H9 (cell line): ENCODE measurements at regions not wholly inside any gene's neighbourhood (a gene's known extent, or its start where the extent isn't known, plus 50 kb on each side); places are given as distances from the start of the nearest gene placed in this dataset.

ENCODE experiments used
- DNase-seq: peaks from one replicate; pipeline ENCODE4 v3.0.0-alpha.2; 2017
- H2AFZ ChIP-seq: one replicate; pipeline ENCODE4 v1.6.1; 2013; ENCODE audit warnings: mild to moderate bottlenecking, low read length, control low read depth, moderate library complexity
- H2AK5ac ChIP-seq: 2 replicates; pipeline ENCODE4 v1.6.1; 2013; ENCODE audit warnings: low read length, control low read depth, mixed read lengths; ENCODE audit not compliant: insufficient read length
- H2BK120ac ChIP-seq: one replicate; pipeline ENCODE4 v1.6.1; 2013; ENCODE audit warnings: low read depth, mild to moderate bottlenecking, low read length, control low read depth, inconsistent platforms; ENCODE audit not compliant: poor library complexity, severe bottlenecking
- H2BK12ac ChIP-seq: 2 replicates; pipeline ENCODE4 v1.6.1; 2013; ENCODE audit warnings: low read length, control low read depth, mixed read lengths, low read depth; ENCODE audit not compliant: insufficient read length
- H2BK15ac ChIP-seq: 2 replicates; pipeline ENCODE4 v1.6.1; 2013; ENCODE audit warnings: low read depth, low read length, control low read depth
- H2BK20ac ChIP-seq: one replicate; pipeline ENCODE4 v1.6.1; 2013; ENCODE audit warnings: low read depth, mild to moderate bottlenecking, low read length, control low read depth, inconsistent platforms; ENCODE audit not compliant: poor library complexity, severe bottlenecking
- H2BK5ac ChIP-seq: 2 replicates; pipeline ENCODE4 v1.6.1; 2013; ENCODE audit warnings: low read length, control low read depth, mixed read lengths; ENCODE audit not compliant: insufficient read length
- H3K14ac ChIP-seq: 2 replicates; pipeline ENCODE4 v1.6.1; 2013; ENCODE audit warnings: low read length, control low read depth; ENCODE audit not compliant: insufficient read depth
- H3K18ac ChIP-seq: 2 replicates; pipeline ENCODE4 v1.6.1; 2013; ENCODE audit warnings: low read depth, mild to moderate bottlenecking, mixed read lengths, low read length, control low read depth; ENCODE audit not compliant: insufficient read length
- H3K23ac ChIP-seq: 2 replicates; pipeline ENCODE4 v1.6.1; 2013; ENCODE audit warnings: low read length, control low read depth, mixed read lengths, low read depth; ENCODE audit not compliant: insufficient read length
- H3K23me2 ChIP-seq: 2 replicates; pipeline ENCODE4 v1.6.1; 2013; ENCODE audit warnings: low read depth, mild to moderate bottlenecking, mixed read lengths, low read length, control low read depth; ENCODE audit not compliant: insufficient read length, poor library complexity, severe bottlenecking
- H3K27ac ChIP-seq: 2 replicates; pipeline ENCODE4 v1.5.1; 2013; ENCODE audit warnings: low read length, control low read depth, mixed read lengths, low read depth; ENCODE audit not compliant: insufficient read length
- H3K27me3 ChIP-seq: 2 replicates; pipeline ENCODE4 v1.6.1; 2013; ENCODE audit warnings: low read length, control low read depth, inconsistent platforms; ENCODE audit not compliant: insufficient read depth
- H3K4ac ChIP-seq: 2 replicates; pipeline ENCODE4 v1.6.1; 2013; ENCODE audit warnings: low read depth, mild to moderate bottlenecking, control low read depth, inconsistent platforms, low read length, moderate library complexity
- H3K4me1 ChIP-seq: 2 replicates; pipeline ENCODE4 v1.6.1; 2013; ENCODE audit warnings: low read length, control low read depth, inconsistent platforms; ENCODE audit not compliant: insufficient read depth
- H3K4me2 ChIP-seq: 2 replicates; pipeline ENCODE4 v1.6.1; 2013; ENCODE audit warnings: low read length, control low read depth, mixed read lengths; ENCODE audit not compliant: insufficient read length, insufficient read depth
- H3K56ac ChIP-seq: 2 replicates; pipeline ENCODE4 v1.6.1; 2013; ENCODE audit warnings: low read depth, mild to moderate bottlenecking, mixed read lengths, low read length, control low read depth; ENCODE audit not compliant: insufficient read length
- H3K79me1 ChIP-seq: 2 replicates; pipeline ENCODE4 v1.6.1; 2013; ENCODE audit warnings: low read depth, mild to moderate bottlenecking, moderate library complexity, low read length, control low read depth, inconsistent platforms; ENCODE audit not compliant: insufficient read depth, poor library complexity, severe bottlenecking
- H3K79me2 ChIP-seq: 2 replicates; pipeline ENCODE4 v1.6.1; 2013; ENCODE audit warnings: low read length, control low read depth, inconsistent platforms; ENCODE audit not compliant: insufficient read depth
- H3K9ac ChIP-seq: 2 replicates; pipeline ENCODE4 v1.6.1; 2013; ENCODE audit warnings: low read length, control low read depth, mixed read lengths; ENCODE audit not compliant: insufficient read length; ENCODE audit errors: extremely low read depth
- H3K9me3 ChIP-seq: one replicate; pipeline ENCODE4 v1.6.1; 2013; ENCODE audit warnings: low read depth, low read length, inconsistent platforms; ENCODE audit not compliant: control insufficient read depth
- H3T11ph ChIP-seq: one replicate; pipeline ENCODE4 v1.6.1; 2013; ENCODE audit warnings: mild to moderate bottlenecking, low read length, control low read depth, inconsistent platforms
- H4K20me1 ChIP-seq: one replicate; pipeline ENCODE4 v1.6.1; 2013; ENCODE audit not compliant: control insufficient read depth, insufficient read length, insufficient read depth
- H4K5ac ChIP-seq: 2 replicates; pipeline ENCODE4 v1.6.1; 2013; ENCODE audit warnings: low read depth, mild to moderate bottlenecking, mixed read lengths, low read length, control low read depth; ENCODE audit not compliant: insufficient read length
- H4K8ac ChIP-seq: replicated peaks from 2 replicates; pipeline ENCODE4 v1.6.1; 2013; ENCODE audit warnings: low read length, control low read depth, mixed read lengths, low read depth; ENCODE audit not compliant: insufficient read length
- H4K91ac ChIP-seq: 2 replicates; pipeline ENCODE4 v1.6.1; 2013; ENCODE audit warnings: low read depth, mild to moderate bottlenecking, moderate library complexity, mixed read lengths, low read length, control low read depth; ENCODE audit not compliant: insufficient read length
- H3K27ac Mint-ChIP-seq, 3 experiments: 2 replicates in 2 of 3; 3 replicates in 1 of 3; pipeline ENCODE4 v1.8.0; 2020 to 2021; ENCODE audit warnings: mixed read lengths in 3 of 3, mild to moderate bottlenecking in 1 of 3, moderate library complexity in 1 of 3
- H3K27me3 Mint-ChIP-seq: 2 replicates; pipeline ENCODE4 v1.8.0; 2021; ENCODE audit warnings: low read depth, mild to moderate bottlenecking, moderate library complexity, mixed read lengths
- H3K36me3 Mint-ChIP-seq, 3 experiments: 2 replicates in 2 of 3; 3 replicates in 1 of 3; pipeline ENCODE4 v1.8.0; 2020 to 2021; ENCODE audit warnings: low read depth in 3 of 3, mixed read lengths in 3 of 3; ENCODE audit not compliant: insufficient read depth in 1 of 3
- H3K4me1 Mint-ChIP-seq, 2 experiments: 2 replicates each; pipeline ENCODE4 v1.8.0; 2020; ENCODE audit warnings: mixed read lengths in 2 of 2
- H3K4me3 Mint-ChIP-seq, 2 experiments: 2 replicates in 1 of 2; 3 replicates in 1 of 2; pipeline ENCODE4 v1.8.0; 2020 to 2021; ENCODE audit warnings: mild to moderate bottlenecking in 2 of 2, mixed read lengths in 2 of 2, moderate library complexity in 1 of 2
- H3K9me3 Mint-ChIP-seq, 2 experiments: 2 replicates in 1 of 2; 3 replicates in 1 of 2; pipeline ENCODE4 v1.8.0; 2020; ENCODE audit warnings: mild to moderate bottlenecking in 2 of 2, mixed read lengths in 2 of 2, moderate library complexity in 1 of 2
- CTCF ChIP-seq: fragments of 200-600 bp; sonication (generic); conservative IDR thresholded peaks from 3 replicates; pipeline ENCODE4 v1.8.0; 2021; ENCODE audit warnings: antibody characterized with exemption, mild to moderate bottlenecking
- WGBS: extraction: QIAGEN DNeasy Blood & Tissue Kit; methylation state at CpG from one replicate; pipeline ENCODE4 v1.1.7; 2013; ENCODE audit warnings: missing lambda C conversion rate, low lambda C conversion rate, mixed read lengths; ENCODE audit not compliant: insufficient read length; ENCODE audit errors: extremely low coverage; 5-methylcytosine and 5-hydroxymethylcytosine counted together

- TF ChIP-seq CTCF: no peak
- no peak overlapping the region for H3K14ac ChIP-seq
- no peak overlapping the region for H2BK20ac ChIP-seq
- no peak overlapping the region for H2AFZ ChIP-seq
- H4K91ac ChIP-seq: no peak overlapping the region
- no peaks in the 10 kb centered on the region for H3K79me1 ChIP-seq
- H3K27me3 ChIP-seq: no peaks in the 10 kb centered on the region
- no peak overlapping the region for H3K23ac ChIP-seq
- no peaks in the 10 kb centered on the region for H3K4me1 Mint-ChIP-seq
- no peak overlapping the region for H3T11ph ChIP-seq
- H4K8ac ChIP-seq: no peak overlapping the region
- H3K27me3 Mint-ChIP-seq: no peaks in the 10 kb centered on the region
- no peak overlapping the region for H3K18ac ChIP-seq
- no peak overlapping the region for H2BK5ac ChIP-seq
- H3K27ac Mint-ChIP-seq: no peak overlapping the region
- no peaks in the 10 kb centered on the region for H3K9me3 ChIP-seq
- no peaks in the 10 kb centered on the region for H3K4me1 ChIP-seq
- no peaks in the 10 kb centered on the region for H3K36me3 Mint-ChIP-seq
- H2AK5ac ChIP-seq: no peak overlapping the region
- H4K5ac ChIP-seq: no peak overlapping the region
- H2BK120ac ChIP-seq: no peak overlapping the region
- no peak overlapping the region for H3K56ac ChIP-seq
- H3K23me2 ChIP-seq: no peaks in the 10 kb centered on the region
- H3K4me3 Mint-ChIP-seq: no peak overlapping the region
- DNase-seq: no peak
- no peak overlapping the region for H3K4ac ChIP-seq
- no peaks in the 10 kb centered on the region for H3K9me3 Mint-ChIP-seq
- H4K20me1 ChIP-seq: no peaks in the 10 kb centered on the region
- H3K4me2 ChIP-seq: no peak overlapping the region
- H3K79me2 ChIP-seq: no peaks in the 10 kb centered on the region
- no peak overlapping the region for H2BK12ac ChIP-seq
- H3K27ac ChIP-seq: no peak overlapping the region
- no CpG with 5 or more reads among the region's 1 CpG for WGBS
- no peak overlapping the region for H3K9ac ChIP-seq
- no peak overlapping the region for H2BK15ac ChIP-seq
Observed at GRCh38 chr9:101999441-101999840, 261.0 kb upstream of the GRIN3A start.
